ENCODE measurements at regions not wholly inside any gene's neighbourhood (a gene's known extent, or its start where the extent isn't known, plus 50 kb on each side); places are given as distances from the start of the nearest gene placed in this dataset.
"Not testable (repeated sequence)": the region's sequence is repeated elsewhere in the genome, so short reads cannot be mapped to it uniquely, and the experiment has no call there.

DNA sequence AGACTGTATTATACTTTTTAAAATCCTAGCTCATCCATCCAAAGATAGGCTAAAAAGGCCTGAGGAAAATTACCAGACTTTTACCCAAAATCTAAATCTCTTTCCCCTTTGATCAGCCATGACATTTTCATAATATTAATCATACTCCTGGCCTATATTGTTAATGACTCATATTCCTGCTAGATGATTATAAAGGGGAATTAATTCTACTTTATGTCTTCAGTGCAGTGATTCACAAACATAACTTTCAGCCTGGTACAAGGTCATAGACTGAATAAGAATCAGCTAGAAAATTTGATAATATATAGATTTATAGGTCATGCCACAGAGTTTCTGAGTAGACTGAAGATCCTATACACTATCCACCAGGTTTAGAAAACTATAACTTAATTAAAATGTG, 1905.4 kb downstream of the C4orf33 start:
- TF ChIP-seq, protein P1, sequence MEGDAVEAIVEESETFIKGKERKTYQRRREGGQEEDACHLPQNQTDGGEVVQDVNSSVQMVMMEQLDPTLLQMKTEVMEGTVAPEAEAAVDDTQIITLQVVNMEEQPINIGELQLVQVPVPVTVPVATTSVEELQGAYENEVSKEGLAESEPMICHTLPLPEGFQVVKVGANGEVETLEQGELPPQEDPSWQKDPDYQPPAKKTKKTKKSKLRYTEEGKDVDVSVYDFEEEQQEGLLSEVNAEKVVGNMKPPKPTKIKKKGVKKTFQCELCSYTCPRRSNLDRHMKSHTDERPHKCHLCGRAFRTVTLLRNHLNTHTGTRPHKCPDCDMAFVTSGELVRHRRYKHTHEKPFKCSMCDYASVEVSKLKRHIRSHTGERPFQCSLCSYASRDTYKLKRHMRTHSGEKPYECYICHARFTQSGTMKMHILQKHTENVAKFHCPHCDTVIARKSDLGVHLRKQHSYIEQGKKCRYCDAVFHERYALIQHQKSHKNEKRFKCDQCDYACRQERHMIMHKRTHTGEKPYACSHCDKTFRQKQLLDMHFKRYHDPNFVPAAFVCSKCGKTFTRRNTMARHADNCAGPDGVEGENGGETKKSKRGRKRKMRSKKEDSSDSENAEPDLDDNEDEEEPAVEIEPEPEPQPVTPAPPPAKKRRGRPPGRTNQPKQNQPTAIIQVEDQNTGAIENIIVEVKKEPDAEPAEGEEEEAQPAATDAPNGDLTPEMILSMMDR (IDR thresholded peaks at IDR 0.05; ENCODE audit: control insufficient read depth, insufficient read depth, low read depth, low read length, missing control alignments) = no peak
- DNase-seq (ENCODE audit: low read depth) = no peak
- H3K4me3 ChIP-seq (ENCODE audit: control insufficient read depth, low read depth, low read length) = no peak overlapping the region

DNA sequence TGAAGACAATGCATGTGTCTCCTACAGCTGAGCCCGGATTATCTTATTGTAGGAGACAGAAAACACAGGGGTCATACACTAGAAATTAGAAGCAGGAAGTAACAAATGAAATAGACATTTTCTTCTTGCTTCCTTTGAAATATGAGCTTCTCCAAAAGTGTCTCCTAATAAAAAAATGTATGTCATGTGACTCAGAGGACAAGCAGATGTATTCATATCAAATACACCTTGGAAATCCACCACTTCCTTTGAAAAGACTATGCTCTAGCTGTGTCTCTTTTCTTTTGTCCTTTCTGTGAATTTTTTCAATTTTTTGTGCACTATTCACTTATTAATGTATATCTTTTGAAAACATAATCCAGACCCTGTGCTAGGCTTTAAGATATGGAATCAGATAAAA, 1906.2 kb downstream of the C4orf33 start:
- DNase-seq (ENCODE audit: low read depth) = no peak
- TF ChIP-seq, protein P1 (IDR thresholded peaks at IDR 0.05; ENCODE audit: control insufficient read depth, insufficient read depth, low read depth, low read length, missing control alignments) = no peak
- H3K4me3 ChIP-seq (ENCODE audit: control insufficient read depth, low read depth, low read length) = no peak overlapping the region

DNA sequence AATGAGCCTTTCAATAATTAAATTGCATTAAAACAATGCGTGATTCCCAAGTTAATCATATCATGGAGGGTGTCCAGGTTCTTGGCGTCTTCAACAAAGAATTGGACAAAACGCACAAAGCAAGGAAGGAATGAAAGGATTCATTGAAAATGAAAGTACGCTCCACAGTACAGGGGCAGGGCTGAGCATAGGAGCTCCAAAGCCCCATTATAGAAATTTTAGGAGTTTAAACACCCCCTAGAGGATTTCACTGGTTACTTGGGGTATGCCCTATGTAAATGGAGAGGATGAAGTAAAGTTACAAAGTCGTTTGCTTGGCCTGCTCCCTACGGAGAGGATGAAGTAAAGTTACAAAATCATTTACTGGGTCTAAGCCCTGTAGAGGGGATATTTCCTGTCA, 1910.4 kb downstream of the C4orf33 start:
- H3K4me3 ChIP-seq (ENCODE audit: control insufficient read depth, low read depth, low read length) = no peak overlapping the region
- no peak for DNase-seq (ENCODE audit: low read depth)
- TF ChIP-seq, protein P1 (IDR thresholded peaks at IDR 0.05; ENCODE audit: control insufficient read depth, insufficient read depth, low read depth, low read length, missing control alignments) = no peak

DNA sequence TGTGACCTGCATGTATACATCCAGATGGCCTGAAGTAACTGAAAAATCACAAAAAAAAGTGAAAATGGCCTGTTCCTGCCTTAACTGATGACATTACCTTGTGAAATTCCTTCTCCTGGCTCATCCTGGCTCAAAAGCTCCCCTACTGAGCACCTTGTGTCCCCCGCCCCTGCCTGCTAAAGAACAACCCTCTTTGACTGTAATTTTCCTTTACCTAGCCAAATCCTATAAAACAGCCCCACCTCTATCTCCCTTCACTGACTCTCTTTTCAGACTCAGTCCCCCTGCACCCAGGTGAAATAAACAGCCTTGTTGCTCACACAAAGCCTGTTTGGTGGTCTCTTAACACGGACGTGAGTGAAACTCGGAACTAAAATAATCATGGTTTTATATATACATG, 1916.0 kb downstream of the C4orf33 start:
- H3K4me3 ChIP-seq (ENCODE audit: control insufficient read depth, low read depth, low read length); DNase-seq (ENCODE audit: low read depth): not testable (repeated sequence)

DNA sequence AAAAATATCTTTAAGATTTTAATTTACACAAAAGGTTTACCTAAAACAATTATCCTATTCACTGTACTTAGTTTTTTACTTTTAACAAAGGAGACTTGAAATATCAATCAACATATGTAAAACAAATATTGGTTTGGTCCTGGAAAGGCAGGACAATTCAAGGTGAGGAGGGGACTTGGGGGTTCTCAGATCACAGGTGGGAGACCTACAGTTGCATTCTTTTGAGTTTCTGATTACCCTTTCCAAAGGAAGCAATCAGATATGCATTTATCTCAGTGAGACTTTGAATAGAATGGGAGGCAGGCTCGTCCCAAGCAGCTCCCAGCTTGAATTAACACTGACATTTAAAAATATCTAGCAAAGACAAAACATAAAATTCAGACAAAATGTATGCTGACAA, 1917.3 kb downstream of the C4orf33 start:
- TF ChIP-seq, protein P1 (IDR thresholded peaks at IDR 0.05; ENCODE audit: control insufficient read depth, insufficient read depth, low read depth, low read length, missing control alignments) = no peak
- no peak for DNase-seq (ENCODE audit: low read depth)
- H3K4me3 ChIP-seq (ENCODE audit: control insufficient read depth, low read depth, low read length) = no peak overlapping the region

DNA sequence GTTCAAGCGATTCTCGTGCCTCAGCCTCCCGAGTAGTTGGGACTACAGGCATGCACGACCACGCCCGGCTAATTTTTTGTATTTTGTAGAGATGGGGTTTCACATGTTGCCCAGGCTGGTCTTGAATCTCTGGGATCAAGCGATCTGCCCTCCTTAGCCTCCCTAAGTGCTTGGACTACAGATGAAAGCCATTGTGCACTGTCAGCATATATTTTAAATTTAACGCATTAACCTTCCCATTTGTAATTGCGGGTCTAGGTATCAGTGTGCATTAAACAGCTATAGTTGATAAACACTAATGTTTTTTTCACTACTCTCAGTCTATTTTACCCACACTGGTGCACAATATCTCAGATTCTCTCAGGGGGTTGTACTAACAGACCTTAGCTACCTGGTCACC, 1930.8 kb downstream of the C4orf33 start:
- no peak for DNase-seq (ENCODE audit: low read depth)

DNA sequence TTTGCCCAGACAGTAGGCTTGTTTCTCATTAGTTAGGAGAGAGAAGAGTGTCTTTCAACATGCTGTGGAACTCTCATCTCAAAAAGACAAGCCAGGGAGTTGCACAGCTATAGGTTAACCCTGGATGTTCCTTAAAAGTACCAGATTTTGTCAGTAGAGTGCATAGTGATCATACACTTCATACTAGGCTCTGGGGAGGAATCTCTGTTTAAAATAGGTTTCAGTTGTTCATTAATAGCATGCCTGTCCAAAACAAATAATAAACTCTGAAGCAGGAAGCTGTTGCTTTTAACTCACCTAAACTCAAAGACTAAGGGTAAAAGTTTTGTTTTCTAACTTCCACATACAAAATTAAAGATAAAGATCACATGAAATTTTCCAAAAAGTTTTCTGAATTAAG, 1948.4 kb downstream of the C4orf33 start:
- no peak overlapping the region for H3K4me3 ChIP-seq (ENCODE audit: control insufficient read depth, low read depth, low read length)
- DNase-seq (ENCODE audit: low read depth) = no peak
- TF ChIP-seq, protein P1 (IDR thresholded peaks at IDR 0.05; ENCODE audit: control insufficient read depth, insufficient read depth, low read depth, low read length, missing control alignments) = no peak

More for the DNA sequence above, 1930.8 kb downstream of the C4orf33 start:
- TF ChIP-seq, protein P1 (IDR thresholded peaks at IDR 0.05; ENCODE audit: control insufficient read depth, insufficient read depth, low read depth, low read length, missing control alignments) = no peak
- H3K4me3 ChIP-seq (ENCODE audit: control insufficient read depth, low read depth, low read length) = no peak overlapping the region
